ENCODE measurements at regions not wholly inside any gene's neighbourhood (a gene's known extent, or its start where the extent isn't known, plus 50 kb on each side); places are given as distances from the start of the nearest gene placed in this dataset.

GRCh38 chr7:46168671-46169383, 247.8 kb upstream of the IGFBP3 start:
- TF ChIP-seq POLR2A (IDR thresholded peaks at IDR 0.05; ENCODE audit: extremely low read depth, insufficient read length) = no peak
- no peak for TF ChIP-seq CTCF (IDR thresholded peaks at IDR 0.05; ENCODE audit: low read depth, low read length)
- TF ChIP-seq MAX (IDR thresholded peaks at IDR 0.05; ENCODE audit: low read depth, low read length) = no peak
